ENCODE measurements at regions not wholly inside any gene's neighbourhood (a gene's known extent, or its start where the extent isn't known, plus 50 kb on each side); places are given as distances from the start of the nearest gene placed in this dataset.
"Not testable (repeated sequence)": the region's sequence is repeated elsewhere in the genome, so short reads cannot be mapped to it uniquely, and the experiment has no call there.

DNA sequence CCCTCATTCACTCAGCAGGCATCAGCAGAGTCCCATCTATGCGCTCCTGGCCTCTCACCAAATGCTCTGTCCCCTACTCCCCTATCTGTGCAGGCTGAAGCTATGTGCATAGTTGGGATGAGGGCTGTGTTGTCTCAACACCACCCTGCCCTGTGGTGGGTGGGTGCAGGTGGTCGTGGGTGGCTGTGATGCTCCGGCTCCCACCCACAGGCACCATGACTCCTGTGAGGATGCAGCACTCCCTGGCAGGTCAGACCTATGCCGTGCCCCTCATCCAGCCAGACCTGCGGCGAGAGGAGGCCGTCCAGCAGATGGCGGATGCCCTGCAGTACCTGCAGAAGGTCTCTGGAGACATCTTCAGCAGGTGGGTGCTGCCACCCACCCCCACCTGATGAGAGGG, 153.9 kb downstream of the OR4F15 start:
- peak overlapping the region; percentile 35; the same call in 1 of the 2 replicates for H3K4ac ChIP-seq (ENCODE audit: low read depth, low read length)

DNA sequence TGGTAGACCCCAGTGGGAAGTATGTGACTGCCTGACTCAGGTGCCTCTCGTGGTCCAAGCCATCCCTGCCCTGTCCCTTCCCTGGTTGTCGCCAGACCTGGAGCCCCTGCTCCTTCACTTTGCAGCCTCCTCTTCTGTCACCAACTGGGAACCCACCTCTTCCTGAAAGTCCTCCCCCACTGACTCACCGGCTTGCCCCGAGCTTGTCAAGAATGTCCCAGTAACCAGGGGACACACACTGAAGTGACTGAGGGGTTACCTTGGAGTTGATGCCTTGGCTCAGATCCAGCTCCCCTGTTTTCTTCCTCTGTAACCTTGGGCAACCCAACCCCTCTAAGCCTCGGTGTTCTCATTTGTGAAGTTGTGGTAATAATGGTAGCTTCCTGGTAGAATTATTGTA, 155.4 kb downstream of the OR4F15 start:
- H4K20me1 ChIP-seq (ENCODE audit: insufficient read depth, low read length); H3K4me3 ChIP-seq (ENCODE audit: insufficient read depth, low read depth, low read length); CTCF ChIA-PET; H3K4me1 ChIP-seq (ENCODE audit: control insufficient read depth, insufficient read depth, low read length); H3K4ac ChIP-seq (ENCODE audit: low read depth, low read length); H3K4me2 ChIP-seq (ENCODE audit: low read depth, low read length); H2AK9ac ChIP-seq (replicated peaks; ENCODE audit: low read depth, low read length, poor library complexity); H3K18ac ChIP-seq (ENCODE audit: low read depth, low read length); H3K9me3 ChIP-seq (ENCODE audit: control insufficient read depth, insufficient read depth, low read length); DNase-seq; H3K36me3 ChIP-seq (ENCODE audit: control insufficient read depth, insufficient read depth, low read length); H3K14ac ChIP-seq (replicated peaks; ENCODE audit: low read depth, low read length); H3K56ac ChIP-seq (ENCODE audit: extremely low read depth, insufficient read depth, low read length); in situ Hi-C loops (cut with MboI; ENCODE audit: low sequenced_read_pairs); H3K27me3 ChIP-seq (ENCODE audit: control insufficient read depth, insufficient read depth, low read length); H3K27ac ChIP-seq (ENCODE audit: insufficient read depth, low read length); POLR2A ChIA-PET (ENCODE audit: unreplicated experiment); H4K5ac ChIP-seq (ENCODE audit: low read depth, low read length); H2BK15ac ChIP-seq (ENCODE audit: low read depth, low read length); ATAC-seq (ENCODE audit: low read depth); dilution Hi-C loops (cut with HindIII; ENCODE audit: low sequenced_read_pairs, unreplicated experiment); H2AK5ac ChIP-seq (ENCODE audit: low read depth, low read length); BruUV-seq (replicated peaks); H3K23ac ChIP-seq (ENCODE audit: low read depth, low read length); H3K9ac ChIP-seq (ENCODE audit: low read depth, low read length); H2BK5ac ChIP-seq (ENCODE audit: low read depth, low read length, poor library complexity, severe bottlenecking); H4K91ac ChIP-seq (ENCODE audit: insufficient read depth, low read depth, low read length); H4K8ac ChIP-seq (ENCODE audit: low read depth in 2 of 2, low read length in 2 of 2); intact Hi-C loops (cut with micrococcal nuclease); H2AFZ ChIP-seq (replicated peaks; ENCODE audit: low read length, poor library complexity); H3K9me1 ChIP-seq (ENCODE audit: insufficient read depth, low read length); H2BK120ac ChIP-seq (ENCODE audit: low read depth, low read length); H2BK20ac ChIP-seq (ENCODE audit: low read depth, low read length): not testable (repeated sequence)
- no CpG with 5 or more reads among the region's 5 CpGs for WGBS, 2 experiments (ENCODE audit: extremely low coverage in 2 of 2, insufficient read length in 1 of 2)
- H3K79me1 ChIP-seq (ENCODE audit: low read depth in 1 of 2, low read length in 2 of 2): peaks cover 4 to 13% of the 10 kb centered on the region in 2 experiments

More for the DNA sequence above, 153.9 kb downstream of the OR4F15 start:
- H3K56ac ChIP-seq (ENCODE audit: extremely low read depth, insufficient read depth, low read length); H3K4me2 ChIP-seq (ENCODE audit: low read depth, low read length); BruUV-seq (replicated peaks); H2BK20ac ChIP-seq (ENCODE audit: low read depth, low read length); CTCF ChIA-PET; H4K20me1 ChIP-seq (ENCODE audit: insufficient read depth, low read length); intact Hi-C loops (cut with micrococcal nuclease); ATAC-seq (ENCODE audit: low read depth); H2BK120ac ChIP-seq (ENCODE audit: low read depth, low read length); H3K9me3 ChIP-seq (ENCODE audit: control insufficient read depth, insufficient read depth, low read length); POLR2A ChIA-PET (ENCODE audit: unreplicated experiment); H4K8ac ChIP-seq (ENCODE audit: low read depth in 2 of 2, low read length in 2 of 2); DNase-seq; H2BK15ac ChIP-seq (ENCODE audit: low read depth, low read length); H3K14ac ChIP-seq (replicated peaks; ENCODE audit: low read depth, low read length); H3K27me3 ChIP-seq (ENCODE audit: control insufficient read depth, insufficient read depth, low read length); H3K36me3 ChIP-seq (ENCODE audit: control insufficient read depth, insufficient read depth, low read length); H4K91ac ChIP-seq (ENCODE audit: insufficient read depth, low read depth, low read length); H3K18ac ChIP-seq (ENCODE audit: low read depth, low read length); H3K9ac ChIP-seq (ENCODE audit: low read depth, low read length); H2AFZ ChIP-seq (replicated peaks; ENCODE audit: low read length, poor library complexity); H3K9me1 ChIP-seq (ENCODE audit: insufficient read depth, low read length); H3K27ac ChIP-seq (ENCODE audit: insufficient read depth, low read length); dilution Hi-C loops (cut with HindIII; ENCODE audit: low sequenced_read_pairs, unreplicated experiment); in situ Hi-C loops (cut with MboI; ENCODE audit: low sequenced_read_pairs); H3K4me1 ChIP-seq (ENCODE audit: control insufficient read depth, insufficient read depth, low read length); H3K4me3 ChIP-seq (ENCODE audit: insufficient read depth, low read depth, low read length): not testable (repeated sequence)
- WGBS, 2 experiments (ENCODE audit: extremely low coverage in 2 of 2, insufficient read length in 1 of 2): 92% methylated on average over 2 of the region's 8 CpGs; no CpG with 5 or more reads in 1 of the 2 experiments
- Histone ChIP-seq H4K5ac (ENCODE audit: low read depth, low read length) (peak overlapping the region; percentile 39; the same call in 1 of the 2 replicates), H3K23ac (ENCODE audit: low read depth, low read length) (0 out of 2 replicates have a peak overlapping the region, but pooled peaks have one; percentile 49), H2AK9ac (replicated peaks; ENCODE audit: low read depth, low read length, poor library complexity) (peak overlapping the region; percentile 50), H2AK5ac (ENCODE audit: low read depth, low read length) (peak overlapping the region; percentile 58; the same call in 1 of the 2 replicates), H3K79me1 (ENCODE audit: low read depth in 1 of 2, low read length in 2 of 2) (peaks cover 4 to 13% of the 10 kb centered on the region in 2 experiments), H2BK5ac (ENCODE audit: low read depth, low read length, poor library complexity, severe bottlenecking) (peak overlapping the region; percentile 11)

Data from IMR-90 (cell line).